HG03025 (cell line): ENCODE measurements at regions not wholly inside any gene's neighbourhood (a gene's known extent, or its start where the extent isn't known, plus 50 kb on each side); places are given as distances from the start of the nearest gene placed in this dataset.
"Not testable (repeated sequence)": the region's sequence is repeated elsewhere in the genome, so short reads cannot be mapped to it uniquely, and the experiment has no call there.

Source experiments
- ATAC-seq: cut with Tn5 transposase; IDR thresholded peaks from one replicate; pipeline ENCODE4 v1.9.1; 2021; ENCODE audit warnings: mild to moderate bottlenecking, moderate library complexity; ENCODE audit not compliant: unreplicated experiment, low FRiP score

DNA sequence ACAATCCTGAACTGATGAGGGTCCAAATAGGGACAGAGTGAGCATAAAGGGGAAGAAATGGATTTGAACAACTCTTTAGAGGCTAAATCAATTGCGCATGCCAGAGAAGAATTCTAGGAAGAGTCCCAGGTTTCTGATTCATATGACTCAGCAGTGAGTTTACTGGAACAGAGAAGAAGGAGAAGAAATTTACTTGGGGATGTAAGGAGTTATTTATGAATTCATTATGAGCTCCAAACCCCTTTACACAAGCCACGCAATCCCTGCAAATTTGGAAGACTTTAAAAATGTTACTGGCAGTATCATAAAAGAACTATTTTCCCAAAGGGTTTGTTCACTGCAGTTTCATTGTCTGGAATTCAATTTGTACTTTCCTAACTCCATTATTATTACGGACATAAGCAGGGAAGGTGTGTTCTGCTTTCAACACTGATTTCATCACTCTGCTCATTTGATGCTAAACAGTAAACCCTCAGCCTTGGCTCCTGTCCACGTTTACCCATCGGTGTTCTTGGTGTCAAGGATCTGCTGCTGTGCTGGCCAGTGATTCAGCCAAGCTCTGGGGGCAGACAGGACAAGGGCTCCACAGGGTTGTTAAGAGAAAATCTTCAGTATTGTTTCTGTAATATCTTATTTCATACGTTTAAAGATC lies 273.7 kb downstream of the HNRNPD start:
- ATAC-seq: no peak

DNA sequence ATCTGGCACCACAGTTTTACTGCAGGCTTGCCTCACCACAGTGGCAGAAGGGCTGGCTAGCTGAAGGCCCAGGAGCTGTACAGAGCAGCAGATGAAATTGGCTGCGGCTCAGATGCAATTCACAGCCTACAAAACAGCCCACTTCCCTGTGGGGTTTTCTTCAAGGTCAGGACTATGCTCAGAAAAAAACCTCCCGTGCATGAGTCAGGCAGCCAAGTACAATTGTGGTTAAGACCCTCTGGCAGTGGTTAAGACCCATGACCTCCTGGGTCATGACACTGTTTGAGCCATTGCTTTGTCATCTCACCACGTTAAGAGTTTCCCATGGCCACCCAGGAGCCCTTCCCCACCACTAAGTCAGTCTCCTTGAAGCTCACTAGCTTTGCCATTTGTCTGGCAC lies 276.3 kb downstream of the HNRNPD start:
- ATAC-seq: no peak

DNA sequence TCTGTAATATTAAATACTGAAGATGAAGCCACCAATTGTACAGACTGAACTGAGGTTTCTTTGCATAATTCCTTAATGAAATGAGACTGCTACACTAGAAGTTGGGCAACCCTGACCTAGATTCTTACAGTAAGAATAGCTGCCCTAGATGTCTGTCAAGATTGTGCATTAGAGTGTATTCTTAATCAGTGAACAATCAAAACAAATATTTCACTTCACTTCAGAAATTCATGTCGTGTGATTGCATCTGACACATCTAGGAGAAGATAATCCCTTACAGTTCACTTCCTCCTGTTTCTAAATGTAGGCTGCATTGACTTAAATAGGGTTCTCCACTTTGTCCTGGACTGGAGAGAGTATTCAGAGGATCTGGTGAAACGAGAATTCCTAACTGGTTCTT lies 283.1 kb downstream of the HNRNPD start:
- no peak for ATAC-seq

GRCh38 chr4:82084747-82085146 lies 289.0 kb downstream of the HNRNPD start:
- no peak for ATAC-seq

DNA sequence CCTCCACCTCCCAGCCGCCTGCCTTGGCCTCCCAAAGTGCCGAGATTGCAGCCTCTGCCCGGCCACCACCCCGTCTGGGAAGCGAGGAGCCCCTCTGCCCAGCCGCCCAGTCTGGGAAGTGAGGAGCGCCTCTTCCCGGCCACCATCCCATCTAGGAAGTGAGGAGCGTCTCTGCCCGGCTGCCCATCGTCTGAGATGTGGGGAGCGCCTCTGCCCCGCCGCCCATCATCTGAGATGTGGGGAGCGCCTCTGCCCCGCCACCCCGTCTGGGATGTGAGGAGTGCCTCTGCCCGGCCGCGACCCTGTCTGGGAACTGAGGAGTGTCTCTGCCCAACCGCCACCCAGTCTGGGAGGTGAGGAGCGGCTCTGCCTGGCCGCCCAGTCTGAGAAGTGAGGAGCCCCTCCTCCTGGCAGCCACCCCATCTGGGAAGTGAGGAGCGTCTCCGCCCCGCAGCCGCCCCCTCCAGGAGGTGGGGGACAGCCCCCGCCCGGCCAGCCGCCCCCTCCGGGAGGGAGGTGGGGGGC lies 296.3 kb downstream of the HNRNPD start:
- not testable (repeated sequence) for ATAC-seq

- no peak for ATAC-seq
Measured at GRCh38 chr4:82076809-82077208, 297.0 kb downstream of the HNRNPD start.

- no peak for ATAC-seq
Measured at GRCh38 chr4:82076359-82076758, 297.4 kb downstream of the HNRNPD start.

GRCh38 chr4:82071951-82072350 lies 301.8 kb downstream of the HNRNPD start:
- ATAC-seq: no peak

- no peak for ATAC-seq
Measured at GRCh38 chr4:82069883-82070638, 303.7 kb downstream of the HNRNPD start.

DNA sequence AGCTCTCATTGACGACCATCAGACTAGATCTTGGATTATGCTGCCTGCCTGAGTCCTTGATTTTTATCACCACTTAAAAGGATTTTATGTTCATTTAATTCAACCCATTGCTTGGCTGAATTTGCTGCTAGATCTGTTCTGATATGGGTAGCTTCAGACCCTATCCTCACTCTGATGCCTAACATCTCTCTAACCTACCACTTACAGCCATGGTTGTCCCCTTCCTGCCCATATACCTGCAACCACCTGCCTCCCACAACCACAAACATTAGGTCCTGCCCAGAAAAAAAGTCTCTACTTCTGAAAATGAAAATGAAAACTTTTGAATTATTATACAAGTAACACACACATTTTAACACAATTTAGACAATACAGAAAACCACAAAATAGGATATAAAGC lies 310.8 kb downstream of the HNRNPD start:
- ATAC-seq: no peak

- ATAC-seq: no peak
Measured at GRCh38 chr4:82057990-82058544, 315.7 kb downstream of the HNRNPD start.

- no peak for ATAC-seq
Measured at GRCh38 chr4:82055156-82055555, 318.6 kb downstream of the HNRNPD start.

- ATAC-seq: no peak
Measured at GRCh38 chr4:82053396-82053795, 320.4 kb downstream of the HNRNPD start.

- ATAC-seq: no peak
Measured at GRCh38 chr4:82050796-82051195, 323.0 kb downstream of the HNRNPD start.

DNA sequence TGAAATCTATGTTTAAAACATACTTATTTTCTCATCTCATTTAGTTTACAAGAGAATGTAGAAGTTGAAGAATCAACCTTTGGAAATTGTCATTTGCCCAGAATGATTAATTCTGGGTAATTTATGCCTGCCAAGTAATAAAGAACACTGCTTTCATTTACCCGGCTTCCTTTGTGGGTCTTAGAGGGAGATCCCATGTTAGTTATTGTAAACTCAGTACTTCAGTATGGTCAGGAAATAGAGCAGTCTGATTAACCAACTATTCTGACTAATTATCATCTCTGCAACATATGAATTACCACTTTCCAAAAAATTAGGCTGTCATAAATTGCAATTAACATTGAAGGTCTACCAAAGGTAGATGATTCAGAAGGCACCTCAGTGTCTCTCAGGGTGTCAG lies 324.5 kb downstream of the HNRNPD start:
- ATAC-seq: no peak

GRCh38 chr4:82047731-82048130 lies 326.1 kb downstream of the HNRNPD start:
- ATAC-seq: no peak

GRCh38 chr4:82046796-82047195 lies 327.0 kb downstream of the HNRNPD start:
- no peak for ATAC-seq

GRCh38 chr4:82045267-82045666 lies 328.5 kb downstream of the HNRNPD start:
- ATAC-seq: no peak

DNA sequence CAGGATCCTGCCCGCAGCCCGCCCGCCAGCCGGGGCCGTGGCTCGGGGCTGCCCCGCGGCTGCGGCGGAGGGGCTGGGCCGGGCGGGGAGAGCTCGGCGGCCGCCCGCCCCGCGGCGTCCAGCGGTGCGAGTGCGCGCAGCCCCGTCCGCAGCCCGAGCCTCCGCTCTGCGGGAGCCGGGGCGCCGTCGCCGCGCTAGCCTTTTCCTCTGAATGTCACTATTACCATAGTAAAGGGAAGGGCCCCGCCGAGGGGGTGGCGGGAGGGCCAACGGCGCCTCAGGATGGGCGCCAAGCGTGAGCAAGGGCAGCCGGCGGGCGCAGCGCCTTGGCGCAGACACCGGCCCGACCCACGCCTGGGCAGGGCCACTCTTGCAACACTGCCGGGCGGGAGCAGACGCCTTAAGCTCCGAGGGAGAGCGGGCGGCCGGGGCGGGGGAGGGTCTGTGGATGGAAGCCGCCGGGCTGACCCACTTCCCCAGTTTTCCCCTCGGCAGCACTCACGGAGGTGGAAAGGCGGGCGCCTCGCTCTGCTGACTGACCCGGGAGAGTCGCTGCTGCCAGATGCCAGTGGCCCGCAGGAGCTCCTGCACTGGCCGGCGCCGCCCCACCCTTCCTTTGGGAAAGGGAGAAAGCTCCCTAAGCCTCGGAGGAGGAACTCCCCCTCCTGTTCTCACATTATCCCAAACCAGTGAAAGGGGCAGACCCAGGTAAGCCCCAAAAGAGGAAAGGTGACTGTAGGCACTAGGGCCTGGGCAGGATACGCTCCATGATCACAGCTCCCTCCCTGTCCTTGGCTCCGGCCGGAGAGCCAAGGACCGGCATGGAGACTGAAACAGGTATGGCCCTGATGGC lies 329.4 kb downstream of the HNRNPD start:
- ATAC-seq: no peak

- ATAC-seq: no peak
Measured at GRCh38 chr4:82043809-82044137, 330.0 kb downstream of the HNRNPD start.
